Mesenchymal stem cell (in vitro differentiated cells and primary cell): ENCODE measurements at regions not wholly inside any gene's neighbourhood (a gene's known extent, or its start where the extent isn't known, plus 50 kb on each side); places are given as distances from the start of the nearest gene placed in this dataset.

ENCODE experiments used
- DNase-seq: peaks from one replicate; pipeline ENCODE4 v3.0.0-alpha.2; 2013
- H2AFZ ChIP-seq: one replicate; pipeline ENCODE4 v1.6.1; 2013; ENCODE audit warnings: low read depth, mild to moderate bottlenecking, control low read depth, inconsistent platforms, low read length, moderate library complexity
- H2AK5ac ChIP-seq: 2 replicates; pipeline ENCODE4 v1.6.1; 2013; ENCODE audit warnings: low read length, moderate library complexity, mild to moderate bottlenecking, inconsistent platforms; ENCODE audit not compliant: severe bottlenecking
- H2BK120ac ChIP-seq: one replicate; pipeline ENCODE4 v1.6.1; 2013; ENCODE audit warnings: low read depth, mild to moderate bottlenecking, inconsistent platforms, low read length, moderate library complexity
- H2BK12ac ChIP-seq, 2 experiments: one replicate each; pipeline ENCODE4 v1.6.1; 2013; ENCODE audit warnings: inconsistent platforms in 2 of 2, low read length in 2 of 2, mild to moderate bottlenecking in 2 of 2, moderate library complexity in 2 of 2, control low read depth in 1 of 2
- H2BK15ac ChIP-seq: one replicate; pipeline ENCODE4 v1.6.1; 2013; ENCODE audit warnings: mild to moderate bottlenecking, low read depth, inconsistent platforms; ENCODE audit not compliant: poor library complexity, severe bottlenecking
- H2BK5ac ChIP-seq: 2 replicates; pipeline ENCODE4 v1.6.1; 2013; ENCODE audit warnings: low read depth, mild to moderate bottlenecking, low read length, control low read depth, inconsistent platforms; ENCODE audit not compliant: poor library complexity, severe bottlenecking
- H3K14ac ChIP-seq, 2 experiments: one replicate each; pipeline ENCODE4 v1.6.1; 2013; ENCODE audit warnings: inconsistent platforms in 2 of 2, low read length in 2 of 2, control low read depth in 1 of 2, mild to moderate bottlenecking in 1 of 2, moderate library complexity in 1 of 2
- H3K18ac ChIP-seq, 2 experiments: one replicate each; pipeline ENCODE4 v1.6.1; 2013; ENCODE audit warnings: inconsistent platforms in 2 of 2, low read length in 2 of 2, control low read depth in 1 of 2, low read depth in 1 of 2, mild to moderate bottlenecking in 1 of 2
- H3K23ac ChIP-seq, 2 experiments: one replicate each; pipeline ENCODE4 v1.6.1; 2013; ENCODE audit warnings: inconsistent platforms in 2 of 2, low read length in 2 of 2, mild to moderate bottlenecking in 2 of 2, moderate library complexity in 2 of 2, control low read depth in 1 of 2
- H3K27ac ChIP-seq: 2 replicates; pipeline ENCODE4 v1.5.1; 2013; ENCODE audit warnings: mild to moderate bottlenecking, moderate library complexity, low read length, control low read depth, inconsistent platforms; ENCODE audit not compliant: poor library complexity, severe bottlenecking
- H3K27me3 ChIP-seq, 2 experiments: 2 replicates each; pipeline versions ENCODE4 v1.6.1 to v1.7.0; 2013; ENCODE audit warnings: low read length in 2 of 2, mild to moderate bottlenecking in 2 of 2, moderate library complexity in 2 of 2, control low read depth in 1 of 2, inconsistent platforms in 1 of 2; ENCODE audit not compliant: control insufficient read depth in 1 of 2, insufficient read depth in 1 of 2
- H3K36me3 ChIP-seq, 2 experiments: 2 replicates each; pipeline versions ENCODE4 v1.6.1 to v1.7.0; 2013; ENCODE audit warnings: low read length in 2 of 2, control low read depth in 1 of 2, inconsistent platforms in 1 of 2, low read depth in 1 of 2, mild to moderate bottlenecking in 1 of 2; ENCODE audit not compliant: insufficient read depth in 2 of 2, control insufficient read depth in 1 of 2
- H3K4ac ChIP-seq, 2 experiments: one replicate each; pipeline ENCODE4 v1.6.1; 2013; ENCODE audit warnings: inconsistent platforms in 2 of 2, low read length in 2 of 2, mild to moderate bottlenecking in 2 of 2, moderate library complexity in 2 of 2, control low read depth in 1 of 2, low read depth in 1 of 2
- H3K4me1 ChIP-seq: 2 replicates; pipeline ENCODE4 v1.6.1; 2013; ENCODE audit warnings: low read depth, low read length, control low read depth; ENCODE audit not compliant: control insufficient read depth, insufficient read depth
- H3K4me2 ChIP-seq: 2 replicates; pipeline ENCODE4 v1.6.1; 2013; ENCODE audit warnings: low read length, mild to moderate bottlenecking, inconsistent platforms; ENCODE audit not compliant: poor library complexity, severe bottlenecking
- H3K4me3 ChIP-seq, 2 experiments: 2 replicates each; pipeline versions ENCODE4 v1.5.1 to v1.7.0; 2013; ENCODE audit warnings: low read length in 2 of 2, mild to moderate bottlenecking in 2 of 2, control low read depth in 1 of 2, low read depth in 1 of 2; ENCODE audit not compliant: insufficient read depth in 1 of 2
- H3K79me1 ChIP-seq: replicated peaks from 2 replicates; pipeline ENCODE4 v1.6.1; 2013; ENCODE audit warnings: mild to moderate bottlenecking, control low read depth, low read length, inconsistent platforms; ENCODE audit not compliant: poor library complexity, severe bottlenecking
- H3K9ac ChIP-seq: 2 replicates; pipeline ENCODE4 v1.7.0; 2013; ENCODE audit warnings: mild to moderate bottlenecking, low read length, moderate library complexity
- H3K9me3 ChIP-seq: 2 replicates; pipeline ENCODE4 v1.7.0; 2013; ENCODE audit warnings: mild to moderate bottlenecking, low read length; ENCODE audit not compliant: control insufficient read depth
- H4K8ac ChIP-seq: one replicate; pipeline ENCODE4 v1.6.1; 2013; ENCODE audit warnings: inconsistent platforms, mild to moderate bottlenecking, low read length, moderate library complexity
- H4K91ac ChIP-seq: one replicate; pipeline ENCODE4 v1.6.1; 2013; ENCODE audit warnings: mild to moderate bottlenecking, low read length, inconsistent platforms
- WGBS: methylation state at CpG from one replicate; pipeline ENCODE4 v1.1.7; 2013; ENCODE audit warnings: mixed read lengths; 5-methylcytosine and 5-hydroxymethylcytosine counted together

DNA sequence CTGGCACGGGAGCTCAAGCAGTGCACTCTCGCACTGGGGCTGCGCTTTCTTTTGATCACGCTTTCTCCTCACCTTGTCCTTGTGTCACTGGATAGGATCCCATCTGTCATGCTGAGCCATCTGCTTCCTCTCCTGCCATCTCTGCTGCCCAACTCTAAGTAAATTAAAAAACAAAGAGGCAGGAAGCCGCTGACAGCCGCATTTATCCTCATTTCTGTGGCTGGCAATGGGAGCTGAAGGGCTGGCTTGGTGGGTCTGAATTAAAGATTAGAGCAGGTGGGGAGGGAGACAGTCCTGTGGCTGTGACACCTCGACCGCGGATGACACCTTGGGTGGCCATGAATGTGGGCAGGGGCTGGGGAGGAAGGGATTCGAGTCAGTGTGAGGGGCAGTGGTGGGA, 159.2 kb upstream of the ALDH1B1 start:
- Histone ChIP-seq H3K27ac (no peak overlapping the region), H2BK12ac (no peak overlapping the region), H3K79me1 (no peaks in the 10 kb centered on the region), H2AFZ (no peak overlapping the region), H3K27me3 (peaks cover 12 to 20% of the 10 kb centered on the region in 2 experiments), H3K4me2 (no peak overlapping the region), H2BK120ac (no peak overlapping the region), H3K14ac (no peak overlapping the region), H3K4me3 (no peak overlapping the region), H2AK5ac (no peak overlapping the region), H3K9ac (no peak overlapping the region), H3K23ac (no peak overlapping the region), H4K91ac (no peak overlapping the region), H2BK5ac (no peak overlapping the region), H3K4ac (no peak overlapping the region), H3K9me3 (no peaks in the 10 kb centered on the region), H2BK15ac (no peak overlapping the region), H4K8ac (no peak overlapping the region), H3K18ac (no peak overlapping the region), H3K36me3 (no peaks in the 10 kb centered on the region), H3K4me1 (peaks cover 2% of the 10 kb centered on the region)
- WGBS = 85% methylated on average over 10 of the region's 10 CpGs
- no peak for DNase-seq

- no peak overlapping the region for H2BK5ac ChIP-seq
- WGBS = 88% methylated on average over 6 of the region's 6 CpGs
- no peak overlapping the region for H3K27ac ChIP-seq
Measured at GRCh38 chr9:38232895-38233294, 159.6 kb upstream of the ALDH1B1 start.

GRCh38 chr9:38229504-38230155, 160.6 kb upstream of the SHB start:
- Histone ChIP-seq H2BK5ac (no peak overlapping the region), H3K14ac (no peak overlapping the region), H2AK5ac (no peak overlapping the region), H3K18ac (no peak overlapping the region), H4K8ac (no peak overlapping the region), H2BK15ac (no peak overlapping the region), H2AFZ (no peak overlapping the region), H4K91ac (no peak overlapping the region), H3K23ac (no peak overlapping the region), H3K9ac (no peak overlapping the region), H2BK120ac (no peak overlapping the region), H3K79me1 (peaks cover 1% of the 10 kb centered on the region), H3K4me3 (no peak overlapping the region), H3K36me3 (no peaks in the 10 kb centered on the region), H3K4me2 (no peak overlapping the region), H3K9me3 (no peaks in the 10 kb centered on the region), H3K27ac (no peak overlapping the region), H3K27me3 (peaks cover 5 to 26% of the 10 kb centered on the region in 2 experiments), H2BK12ac (no peak overlapping the region), H3K4ac (no peak overlapping the region), H3K4me1 (peaks cover 12% of the 10 kb centered on the region)
- WGBS = 86% methylated on average over 13 of the region's 13 CpGs
- DNase-seq = no peak

More at GRCh38 chr9:38232895-38233294, 159.6 kb upstream of the ALDH1B1 start:
- H3K23ac ChIP-seq = no peak overlapping the region
- H3K9ac ChIP-seq = no peak overlapping the region
- H2AK5ac ChIP-seq = no peak overlapping the region
- H3K79me1 ChIP-seq = no peaks in the 10 kb centered on the region
- no peak overlapping the region for H3K4me2 ChIP-seq
- no peaks in the 10 kb centered on the region for H3K36me3 ChIP-seq
- H3K27me3 ChIP-seq = peaks cover 12 to 25% of the 10 kb centered on the region in 2 experiments
- no peak for DNase-seq
- H4K8ac ChIP-seq = no peak overlapping the region
- H3K4me3 ChIP-seq = no peak overlapping the region
- H2BK15ac ChIP-seq = no peak overlapping the region
- H2AFZ ChIP-seq = no peak overlapping the region
- H4K91ac ChIP-seq = no peak overlapping the region
- no peaks in the 10 kb centered on the region for H3K9me3 ChIP-seq
- H2BK120ac ChIP-seq = no peak overlapping the region
- H3K4ac ChIP-seq = no peak overlapping the region
- peaks cover 4% of the 10 kb centered on the region for H3K4me1 ChIP-seq
- no peak overlapping the region for H3K14ac ChIP-seq
- no peak overlapping the region for H3K18ac ChIP-seq
- H2BK12ac ChIP-seq = no peak overlapping the region

DNA sequence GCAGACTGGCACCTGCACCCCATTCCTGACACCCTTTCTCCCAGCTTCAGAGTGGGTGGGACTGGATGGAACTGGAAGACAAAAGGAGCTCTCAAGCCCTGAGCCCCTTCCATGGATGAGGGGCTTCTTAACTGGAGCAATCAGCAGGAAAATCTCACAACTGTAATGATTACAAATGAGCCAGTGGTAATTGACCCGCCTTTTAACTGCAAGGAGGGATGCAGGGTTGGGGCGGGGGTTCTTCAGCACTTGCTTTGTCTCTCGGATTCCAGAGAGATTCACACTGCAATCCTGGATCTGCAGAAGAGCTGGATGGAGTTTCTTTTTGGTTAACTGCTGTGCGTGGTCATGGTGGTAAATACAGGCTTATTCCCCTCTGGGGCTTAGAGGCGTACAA, 160.1 kb upstream of the SHB start:
- Histone ChIP-seq H2BK15ac (no peak overlapping the region), H3K23ac (no peak overlapping the region), H3K79me1 (peaks cover 1% of the 10 kb centered on the region), H3K27me3 (peaks cover 5 to 26% of the 10 kb centered on the region in 2 experiments), H2BK120ac (no peak overlapping the region), H3K4me1 (peaks cover 12% of the 10 kb centered on the region), H2BK12ac (no peak overlapping the region), H4K91ac (no peak overlapping the region), H3K14ac (no peak overlapping the region), H3K9ac (no peak overlapping the region), H3K4me2 (no peak overlapping the region), H3K18ac (no peak overlapping the region), H2BK5ac (no peak overlapping the region), H3K9me3 (no peaks in the 10 kb centered on the region), H3K36me3 (no peaks in the 10 kb centered on the region), H3K27ac (no peak overlapping the region), H3K4ac (no peak overlapping the region), H2AFZ (no peak overlapping the region), H3K4me3 (no peak overlapping the region), H4K8ac (no peak overlapping the region), H2AK5ac (no peak overlapping the region)
- WGBS = 66% methylated on average over 4 of the region's 5 CpGs
- no peak for DNase-seq
